CD4-positive, alpha-beta T cell treated with Interleukin-4 for 1 hour (primary cell): ENCODE measurements at regions not wholly inside any gene's neighbourhood (a gene's known extent, or its start where the extent isn't known, plus 50 kb on each side); places are given as distances from the start of the nearest gene placed in this dataset.
"Not testable (repeated sequence)": the region's sequence is repeated elsewhere in the genome, so short reads cannot be mapped to it uniquely, and the experiment has no call there.

Experiments used
- DNase-seq, 2 donors: peaks; one replicate each; pipeline ENCODE4 v3.0.0-alpha.2; 2020 to 2022

- no peak for DNase-seq
These were observed 163.3 kb upstream of the WWC1 start for GRCh38 chr5:168128111-168128510.

DNA sequence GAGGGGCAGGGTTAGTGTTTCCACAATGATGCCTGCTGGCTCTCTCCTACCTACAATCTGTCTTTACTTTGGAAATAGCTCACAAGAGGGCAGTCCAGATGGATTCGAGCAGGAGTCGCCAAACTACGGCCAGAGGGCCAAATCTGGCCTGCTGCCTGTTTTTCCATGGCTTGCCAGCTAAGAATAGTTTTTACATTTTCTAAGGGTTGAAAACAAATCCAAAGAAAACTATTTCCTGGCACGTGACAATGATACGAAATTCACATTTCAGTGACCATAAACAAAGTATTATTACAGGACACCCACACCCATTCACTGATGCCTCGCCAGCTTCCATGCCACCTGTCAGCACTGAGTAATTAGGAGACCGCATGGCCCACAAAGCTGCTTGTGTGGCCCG, 162.9 kb upstream of the WWC1 start:
- DNase-seq, result no peak

DNA sequence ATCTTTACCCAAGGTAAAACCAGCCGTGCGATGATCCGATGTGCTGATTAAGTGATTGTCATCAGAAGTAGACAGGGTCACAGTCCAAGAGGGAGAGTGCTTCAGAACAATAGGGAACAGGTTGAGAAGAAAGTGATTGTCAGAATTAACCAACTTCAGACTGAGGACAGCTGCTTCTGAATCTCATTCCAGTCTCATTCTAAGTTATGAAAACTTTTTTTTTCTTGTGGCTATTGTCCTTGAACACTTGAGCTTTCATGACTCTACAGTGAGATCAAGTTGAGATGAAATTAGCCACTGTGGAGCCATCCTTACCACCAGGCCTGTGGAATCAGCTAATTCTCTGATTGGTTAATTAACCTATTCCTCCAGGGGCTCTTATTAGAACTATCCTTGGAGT, 159.9 kb upstream of the WWC1 start:
- no peak for DNase-seq

DNA sequence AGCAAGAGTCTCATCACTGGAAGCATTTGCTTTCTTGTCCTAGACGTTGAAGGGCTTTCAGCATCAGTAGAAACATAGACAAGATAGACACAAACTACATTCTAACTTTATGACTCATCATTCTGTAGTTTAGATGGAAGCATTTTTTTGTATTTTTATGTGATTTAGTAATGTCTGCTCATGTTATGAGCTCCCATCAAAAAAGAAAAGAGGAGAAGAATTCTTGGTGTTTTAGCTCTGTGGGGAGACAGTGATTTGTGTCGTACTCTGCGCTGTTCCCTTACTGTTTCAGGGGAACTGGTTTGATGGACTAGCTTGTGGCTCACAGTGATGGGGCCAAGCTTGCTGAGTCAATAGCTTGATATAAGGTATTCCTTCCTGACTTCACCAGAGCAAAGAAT, 159.2 kb upstream of the WWC1 start:
- DNase-seq, result no peak

DNA sequence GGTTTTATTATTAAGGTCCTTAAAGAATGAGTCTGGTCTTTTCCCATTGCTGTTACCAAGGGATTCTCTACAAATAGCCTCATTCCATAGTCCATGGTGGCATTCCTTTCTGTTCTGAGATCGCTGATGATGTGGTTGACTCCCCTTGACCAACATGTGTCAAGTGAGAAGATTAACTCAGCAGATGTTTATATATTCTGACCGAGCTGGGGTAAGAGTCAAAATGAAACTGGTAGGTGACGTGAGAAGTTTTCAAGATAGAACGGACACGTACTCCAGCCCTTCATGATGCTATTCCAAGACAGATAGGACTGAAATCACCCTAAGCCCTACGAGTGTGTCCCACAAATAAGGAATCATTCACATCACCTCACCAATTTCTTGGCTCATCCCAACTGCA, 155.5 kb upstream of the WWC1 start:
- DNase-seq, result no peak

DNA sequence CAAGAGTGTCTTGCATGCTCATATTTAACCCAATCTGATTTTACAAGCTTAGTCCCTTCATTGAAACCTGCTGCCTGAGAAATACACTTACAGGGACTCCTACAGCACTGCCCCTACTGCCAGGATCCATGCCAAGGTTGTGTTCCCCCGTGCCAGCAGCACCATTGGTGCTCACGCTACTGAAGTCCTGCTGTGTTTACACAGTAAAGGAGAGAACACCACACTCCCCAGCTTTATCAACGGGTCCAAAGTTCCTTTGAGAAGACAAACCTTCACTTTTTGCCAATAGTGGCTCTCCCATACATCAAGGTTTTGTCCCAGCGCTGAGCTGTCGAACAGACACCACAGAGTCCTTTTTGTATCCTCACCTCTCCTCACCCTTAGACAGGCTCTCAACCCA, 155.1 kb upstream of the WWC1 start:
- no peak for DNase-seq

GRCh38 chr5:168137265-168137664, 154.2 kb upstream of the WWC1 start:
- DNase-seq, result no peak

DNA sequence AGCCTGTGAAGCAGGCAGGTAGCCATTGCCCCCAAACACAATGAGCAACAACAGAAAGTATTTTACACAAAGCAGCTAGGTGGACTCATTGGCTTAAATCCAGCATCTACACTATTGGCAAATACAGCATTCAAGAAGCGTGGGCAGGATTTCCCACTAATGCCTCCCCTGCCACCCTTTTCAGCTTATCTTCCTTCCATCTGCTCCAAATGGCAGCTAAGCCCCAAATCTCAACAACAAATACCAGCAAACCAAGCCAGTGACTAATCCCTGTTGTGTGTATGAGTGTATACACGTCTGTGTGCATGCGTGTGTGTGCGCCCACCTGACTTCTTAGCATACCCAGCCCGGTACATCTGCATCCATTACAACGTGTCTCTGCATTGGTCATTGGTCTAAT, 151.2 kb upstream of the WWC1 start:
- DNase-seq, result no peak

- no peak for DNase-seq
These were observed 149.0 kb upstream of the WWC1 start for GRCh38 chr5:168142402-168142801.

GRCh38 chr5:168143521-168143920, 147.9 kb upstream of the WWC1 start:
- not testable (repeated sequence) for DNase-seq

- DNase-seq, result no peak
These were observed 144.3 kb upstream of the WWC1 start for GRCh38 chr5:168147106-168147505.

- DNase-seq, result no peak
These were observed 143.7 kb upstream of the WWC1 start for GRCh38 chr5:168147568-168148360.

- no peak for DNase-seq
These were observed 140.4 kb upstream of the WWC1 start for GRCh38 chr5:168151041-168151440.

DNA sequence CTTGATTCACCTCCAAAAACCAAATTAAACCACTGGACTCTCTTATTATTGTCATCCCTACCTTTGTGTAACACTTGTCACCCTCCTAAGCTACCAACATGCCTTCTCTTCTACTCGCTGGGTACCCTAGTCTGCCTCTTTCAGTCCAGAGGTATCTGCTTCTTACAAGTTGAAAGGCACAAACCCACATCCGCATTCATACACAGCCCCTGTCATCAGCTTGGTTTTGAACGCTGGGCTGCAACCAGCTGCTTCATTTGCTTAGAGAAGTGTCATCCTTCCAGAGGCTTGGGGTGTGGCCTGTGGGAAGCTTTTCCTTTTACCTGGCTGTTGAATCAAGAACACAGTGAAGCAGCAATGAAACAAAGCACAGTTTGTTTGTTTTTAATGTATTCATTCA, 138.8 kb upstream of the WWC1 start:
- DNase-seq, result no peak

- no peak for DNase-seq
These were observed 138.1 kb upstream of the WWC1 start for GRCh38 chr5:168153263-168153875.

GRCh38 chr5:168153876-168154270, 137.6 kb upstream of the WWC1 start:
- DNase-seq, result no peak

- no peak for DNase-seq
These were observed 135.9 kb upstream of the WWC1 start for GRCh38 chr5:168155585-168155984.

- DNase-seq, result no peak
These were observed 135.3 kb upstream of the WWC1 start for GRCh38 chr5:168156170-168156569.

DNA sequence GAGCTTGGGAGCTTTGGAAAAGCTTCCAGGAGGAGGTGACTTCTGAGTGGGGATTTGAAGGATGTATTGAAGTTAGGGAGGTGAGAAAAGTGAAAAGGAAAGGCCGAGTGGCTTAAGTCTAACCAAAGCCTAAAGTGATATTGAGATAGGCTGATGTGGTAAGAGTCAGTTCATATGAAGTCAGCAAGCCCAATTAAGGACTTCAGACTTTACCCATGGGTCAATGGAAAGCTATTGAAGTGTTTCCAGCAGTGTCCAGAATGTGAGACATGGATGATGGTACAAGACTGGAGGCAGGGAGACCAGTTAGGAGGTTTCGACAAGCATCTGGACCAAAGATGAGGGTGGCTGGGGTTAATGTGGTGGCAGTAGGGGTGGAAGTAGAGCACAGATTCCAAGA, 134.3 kb upstream of the WWC1 start:
- no peak for DNase-seq

DNA sequence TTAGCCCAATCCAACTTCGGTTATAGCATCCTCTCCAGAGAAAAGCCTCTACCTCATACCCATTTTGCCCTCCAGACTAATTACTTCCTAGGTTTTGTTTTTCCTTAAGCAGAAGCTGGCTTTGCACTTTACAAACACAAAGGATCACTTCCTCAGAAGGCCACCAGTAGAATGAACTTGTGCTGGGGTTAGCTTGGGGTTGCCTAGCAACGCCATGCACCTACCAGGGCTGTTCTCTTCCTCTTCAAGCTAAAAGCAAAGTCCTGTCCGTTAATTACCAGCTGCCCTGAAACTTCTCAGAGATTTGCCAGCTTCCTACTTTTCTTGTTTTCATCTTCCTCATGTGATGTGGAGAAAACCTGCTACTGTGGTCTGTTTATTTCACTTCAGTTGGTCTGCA, 132.0 kb upstream of the WWC1 start:
- DNase-seq, result peak; percentile 19 to 63

- DNase-seq, result no peak
These were observed 129.0 kb upstream of the WWC1 start for GRCh38 chr5:168162464-168162863.

DNA sequence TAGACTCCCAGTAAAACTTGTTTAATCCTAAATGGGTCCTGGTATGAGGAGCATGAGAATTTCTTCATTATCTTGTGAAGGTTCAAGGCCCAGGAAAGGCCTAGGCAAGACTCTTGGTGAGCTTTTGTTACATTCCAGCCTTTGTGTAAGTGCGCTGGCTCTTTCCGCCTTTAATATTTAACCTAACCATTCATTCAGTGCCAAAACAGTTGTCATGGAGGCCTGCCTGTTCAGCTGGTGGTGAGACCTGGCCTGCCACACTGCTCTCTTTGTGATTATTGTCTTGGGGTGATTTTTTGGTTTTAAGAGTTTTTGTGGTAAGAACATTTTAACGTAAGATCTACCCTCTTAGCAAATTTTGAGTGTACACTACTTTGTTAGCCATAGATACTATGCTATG, 127.5 kb upstream of the WWC1 start:
- no peak for DNase-seq

DNA sequence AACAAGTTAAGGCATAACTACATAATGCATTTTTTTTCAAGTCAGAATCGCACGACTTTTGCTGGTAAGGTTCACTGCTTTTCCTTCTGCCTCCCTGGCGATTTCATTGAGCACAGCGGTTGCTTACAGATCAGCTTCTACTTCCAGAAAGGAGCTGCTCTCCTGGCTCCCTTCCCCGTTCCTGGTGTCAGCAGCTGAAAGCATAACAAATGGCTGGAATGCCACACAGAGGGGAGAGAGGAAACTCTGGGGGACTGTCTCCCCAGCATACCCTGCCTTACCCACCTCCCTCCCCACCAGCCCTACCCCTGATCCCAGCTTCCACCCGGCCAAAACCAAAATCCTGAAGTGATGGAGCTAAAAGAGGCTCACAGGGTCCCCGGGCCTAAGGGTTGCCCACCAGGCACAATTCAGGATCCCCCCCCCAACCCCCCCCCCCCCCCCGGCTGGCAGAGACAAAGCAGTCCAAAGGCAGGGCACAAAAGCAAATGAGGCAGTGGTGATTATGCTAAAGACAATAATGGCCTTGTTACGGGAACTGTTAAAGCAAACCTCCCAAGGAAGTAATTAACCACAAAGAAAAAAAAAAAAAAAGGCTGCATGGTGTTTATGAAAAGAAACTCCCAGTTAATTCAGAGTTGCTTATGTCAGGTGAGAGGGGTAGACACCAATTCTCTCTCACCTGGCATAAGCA, 126.1 kb upstream of the WWC1 start:
- DNase-seq, result no peak

- DNase-seq, result no peak
These were observed 125.5 kb upstream of the WWC1 start for GRCh38 chr5:168165977-168166376.
